Epithelial cell of prostate (primary cell): ENCODE measurements at regions not wholly inside any gene's neighbourhood (a gene's known extent, or its start where the extent isn't known, plus 50 kb on each side); places are given as distances from the start of the nearest gene placed in this dataset.
A peak's percentile ranks its signal among the peaks of the same experiment; 100 is the strongest.

Source experiments
- DNase-seq: peaks from one replicate; pipeline ENCODE4 v3.0.0-alpha.2; 2011; ENCODE audit warnings: low read depth, low spot score
- H3K27ac ChIP-seq: fragments of 450-650 bp; 2 replicates; pipeline ENCODE4 v1.5.1; 2017; ENCODE audit warnings: mild to moderate bottlenecking

- no peak for DNase-seq
- no peak overlapping the region for H3K27ac ChIP-seq
These were observed 214.2 kb upstream of the FOXD3 start for GRCh38 chr1:63108206-63108605.

- no peak overlapping the region for H3K27ac ChIP-seq
- peak; percentile 22 for DNase-seq
These were observed 210.0 kb upstream of the FOXD3 start for GRCh38 chr1:63112155-63112900.

- DNase-seq, result no peak
These were observed 206.8 kb upstream of the FOXD3 start for GRCh38 chr1:63115527-63115926.

GRCh38 chr1:63116016-63116415, 206.4 kb upstream of the FOXD3 start:
- H3K27ac ChIP-seq, result no peak overlapping the region
- no peak for DNase-seq

More at GRCh38 chr1:63115527-63115926, 206.8 kb upstream of the FOXD3 start:
- H3K27ac ChIP-seq, result no peak overlapping the region

GRCh38 chr1:63119575-63120155, 202.7 kb upstream of the FOXD3 start:
- no peak for DNase-seq
- H3K27ac ChIP-seq, result no peak overlapping the region

GRCh38 chr1:63122079-63122478, 200.3 kb upstream of the FOXD3 start:
- DNase-seq, result no peak
- no peak overlapping the region for H3K27ac ChIP-seq

- no peak overlapping the region for H3K27ac ChIP-seq
- no peak for DNase-seq
These were observed 197.6 kb upstream of the FOXD3 start for GRCh38 chr1:63124666-63125191.

- DNase-seq, result no peak
- H3K27ac ChIP-seq, result no peak overlapping the region
These were observed 196.3 kb upstream of the FOXD3 start for GRCh38 chr1:63126104-63126503.

GRCh38 chr1:63127376-63127775, 195.0 kb upstream of the FOXD3 start:
- H3K27ac ChIP-seq, result no peak overlapping the region

GRCh38 chr1:63128556-63128955, 193.8 kb upstream of the FOXD3 start:
- DNase-seq, result no peak
- H3K27ac ChIP-seq, result no peak overlapping the region

More at GRCh38 chr1:63127376-63127775, 195.0 kb upstream of the FOXD3 start:
- DNase-seq, result no peak

GRCh38 chr1:63129184-63129583, 193.2 kb upstream of the FOXD3 start:
- no peak overlapping the region for H3K27ac ChIP-seq
- DNase-seq, result no peak

- no peak for DNase-seq
- H3K27ac ChIP-seq, result no peak overlapping the region
These were observed 192.5 kb upstream of the FOXD3 start for GRCh38 chr1:63129855-63130254.

GRCh38 chr1:63134501-63135173, 187.7 kb upstream of the FOXD3 start:
- no peak overlapping the region for H3K27ac ChIP-seq

GRCh38 chr1:63135174-63135512, 187.2 kb upstream of the FOXD3 start:
- DNase-seq, result no peak

More at GRCh38 chr1:63134501-63135173, 187.7 kb upstream of the FOXD3 start:
- DNase-seq, result no peak

GRCh38 chr1:63135801-63136200, 186.6 kb upstream of the FOXD3 start:
- DNase-seq, result no peak
- no peak overlapping the region for H3K27ac ChIP-seq

More at GRCh38 chr1:63135174-63135512, 187.2 kb upstream of the FOXD3 start:
- no peak overlapping the region for H3K27ac ChIP-seq

GRCh38 chr1:63142001-63142400, 180.4 kb upstream of the FOXD3 start:
- DNase-seq, result no peak
- H3K27ac ChIP-seq, result no peak overlapping the region

GRCh38 chr1:63143482-63143881, 178.9 kb upstream of the FOXD3 start:
- no peak for DNase-seq
- no peak overlapping the region for H3K27ac ChIP-seq

- H3K27ac ChIP-seq, result no peak overlapping the region
- DNase-seq, result no peak
These were observed 174.6 kb upstream of the FOXD3 start for GRCh38 chr1:63147783-63148182.

- no peak overlapping the region for H3K27ac ChIP-seq
- DNase-seq, result no peak
These were observed 173.3 kb upstream of the FOXD3 start for GRCh38 chr1:63148825-63149645.

- no peak for DNase-seq
- no peak overlapping the region for H3K27ac ChIP-seq
These were observed 169.8 kb upstream of the FOXD3 start for GRCh38 chr1:63152572-63152971.
